HG03045 (cell line): ENCODE measurements at regions not wholly inside any gene's neighbourhood (a gene's known extent, or its start where the extent isn't known, plus 50 kb on each side); places are given as distances from the start of the nearest gene placed in this dataset.

Experiments
- ATAC-seq: cut with Tn5 transposase; IDR thresholded peaks from one replicate; pipeline ENCODE4 v1.9.1; 2021; ENCODE audit warnings: mild to moderate bottlenecking, moderate library complexity; ENCODE audit not compliant: unreplicated experiment

GRCh38 chr7:45235905-45236304 lies 78.3 kb downstream of the RAMP3 start:
- ATAC-seq = no peak

GRCh38 chr7:45236666-45237065 lies 79.1 kb downstream of the RAMP3 start:
- no peak for ATAC-seq

GRCh38 chr7:45237788-45238461 lies 80.3 kb downstream of the RAMP3 start:
- ATAC-seq = no peak

GRCh38 chr7:45238806-45239205 lies 81.2 kb downstream of the RAMP3 start:
- no peak for ATAC-seq

- no peak for ATAC-seq
Measured at GRCh38 chr7:45239486-45239885, 81.9 kb downstream of the RAMP3 start.

- ATAC-seq = no peak
Measured at GRCh38 chr7:45240273-45240771, 82.7 kb downstream of the RAMP3 start.

GRCh38 chr7:45240926-45241325 lies 83.3 kb downstream of the RAMP3 start:
- no peak for ATAC-seq

- ATAC-seq = no peak
Measured at GRCh38 chr7:45241339-45242109, 83.9 kb downstream of the RAMP3 start.

- ATAC-seq = no peak
Measured at GRCh38 chr7:45242261-45242660, 84.7 kb downstream of the RAMP3 start.

GRCh38 chr7:45242698-45243097 lies 85.1 kb downstream of the RAMP3 start:
- ATAC-seq = no peak

- no peak for ATAC-seq
Measured at GRCh38 chr7:45244981-45245380, 87.4 kb downstream of the RAMP3 start.

- no peak for ATAC-seq
Measured at GRCh38 chr7:45246339-45246738, 88.7 kb downstream of the RAMP3 start.

GRCh38 chr7:45252248-45252647 lies 94.7 kb downstream of the RAMP3 start:
- no peak for ATAC-seq

GRCh38 chr7:45252857-45253256 lies 95.3 kb downstream of the RAMP3 start:
- ATAC-seq = no peak

- ATAC-seq = no peak
Measured at GRCh38 chr7:45253368-45253767, 95.8 kb downstream of the RAMP3 start.

GRCh38 chr7:45255187-45255586 lies 97.6 kb downstream of the RAMP3 start:
- ATAC-seq = no peak

GRCh38 chr7:45256309-45256708 lies 98.7 kb downstream of the RAMP3 start:
- no peak for ATAC-seq

- no peak for ATAC-seq
Measured at GRCh38 chr7:45256775-45257174, 99.2 kb downstream of the RAMP3 start.

GRCh38 chr7:45257284-45257683 lies 99.7 kb downstream of the RAMP3 start:
- no peak for ATAC-seq

GRCh38 chr7:45258533-45259226 lies 101.1 kb downstream of the RAMP3 start:
- ATAC-seq = no peak

GRCh38 chr7:45259227-45259596 lies 101.6 kb downstream of the RAMP3 start:
- ATAC-seq = no peak
